Renal cortical epithelial cell (primary cell): ENCODE measurements at regions not wholly inside any gene's neighbourhood (a gene's known extent, or its start where the extent isn't known, plus 50 kb on each side); places are given as distances from the start of the nearest gene placed in this dataset.
A peak's percentile ranks its signal among the peaks of the same experiment; 100 is the strongest.

Source experiments
- DNase-seq: peaks from one replicate; pipeline ENCODE4 v3.0.0-alpha.2; 2011; ENCODE audit warnings: low read depth

- peak; percentile 41 for DNase-seq
Measured at GRCh38 chr10:62323751-62324150, 50.4 kb upstream of the ZNF365 start.
